ENCODE measurements at regions not wholly inside any gene's neighbourhood (a gene's known extent, or its start where the extent isn't known, plus 50 kb on each side); places are given as distances from the start of the nearest gene placed in this dataset.

- no peak for TF ChIP-seq CTCF (IDR thresholded peaks at IDR 0.05; ENCODE audit: unreplicated experiment)
- Mint-ChIP-seq H3K4me3 (no peak overlapping the region), H3K9me3 (no peaks in the 10 kb centered on the region)
Observed at GRCh38 chr4:19324184-19324583, 927.5 kb upstream of the SLIT2 start.

GRCh38 chr4:19319607-19320006 lies 932.1 kb upstream of the SLIT2 start:
- no peaks in the 10 kb centered on the region for H3K27me3 Mint-ChIP-seq (ENCODE audit: low read depth)
- H3K4me1 Mint-ChIP-seq: peaks cover 8% of the 10 kb centered on the region
- TF ChIP-seq CTCF (IDR thresholded peaks at IDR 0.05; ENCODE audit: unreplicated experiment): no peak
- no peak overlapping the region for H3K27ac Mint-ChIP-seq
- no peaks in the 10 kb centered on the region for H3K36me3 Mint-ChIP-seq
- no peak overlapping the region for H3K4me3 Mint-ChIP-seq
- no peak for DNase-seq (ENCODE audit: low spot score in 2 of 2, unreplicated experiment in 2 of 2)
- peaks cover 8% of the 10 kb centered on the region for H3K9me3 Mint-ChIP-seq

More at GRCh38 chr4:19324184-19324583, 927.5 kb upstream of the SLIT2 start:
- DNase-seq (ENCODE audit: low spot score in 2 of 2, unreplicated experiment in 2 of 2): no peak
- H3K27ac Mint-ChIP-seq: no peak overlapping the region
- H3K27me3 Mint-ChIP-seq (ENCODE audit: low read depth): no peaks in the 10 kb centered on the region
- peaks cover 12% of the 10 kb centered on the region for H3K4me1 Mint-ChIP-seq
- no peaks in the 10 kb centered on the region for H3K36me3 Mint-ChIP-seq

GRCh38 chr4:19317377-19317776 lies 934.3 kb upstream of the SLIT2 start:
- peaks cover 11% of the 10 kb centered on the region for H3K4me1 Mint-ChIP-seq
- H3K9me3 Mint-ChIP-seq: peaks cover 8% of the 10 kb centered on the region
- no peaks in the 10 kb centered on the region for H3K36me3 Mint-ChIP-seq
- DNase-seq (ENCODE audit: low spot score in 2 of 2, unreplicated experiment in 2 of 2): no peak
- H3K27ac Mint-ChIP-seq: no peak overlapping the region
- H3K4me3 Mint-ChIP-seq: no peak overlapping the region
- no peaks in the 10 kb centered on the region for H3K27me3 Mint-ChIP-seq (ENCODE audit: low read depth)
- no peak for TF ChIP-seq CTCF (IDR thresholded peaks at IDR 0.05; ENCODE audit: unreplicated experiment)

- no peaks in the 10 kb centered on the region for H3K27me3 Mint-ChIP-seq (ENCODE audit: low read depth)
Observed at GRCh38 chr4:19314116-19314515, 937.6 kb upstream of the SLIT2 start.

GRCh38 chr4:19309378-19309777 lies 942.3 kb upstream of the SLIT2 start:
- no peaks in the 10 kb centered on the region for H3K27me3 Mint-ChIP-seq (ENCODE audit: low read depth)
- H3K4me1 Mint-ChIP-seq: peaks cover 32% of the 10 kb centered on the region
- TF ChIP-seq CTCF (IDR thresholded peaks at IDR 0.05; ENCODE audit: unreplicated experiment): no peak
- DNase-seq (ENCODE audit: low spot score in 2 of 2, unreplicated experiment in 2 of 2): no peak
- H3K36me3 Mint-ChIP-seq: peaks cover 4% of the 10 kb centered on the region
- peak overlapping the region; percentile 5 for H3K27ac Mint-ChIP-seq
- peaks cover 23% of the 10 kb centered on the region for H3K9me3 Mint-ChIP-seq
- no peak overlapping the region for H3K4me3 Mint-ChIP-seq

More at GRCh38 chr4:19314116-19314515, 937.6 kb upstream of the SLIT2 start:
- Mint-ChIP-seq H3K9me3 (peaks cover 8% of the 10 kb centered on the region), H3K36me3 (no peaks in the 10 kb centered on the region), H3K4me3 (no peak overlapping the region), H3K27ac (no peak overlapping the region), H3K4me1 (peaks cover 24% of the 10 kb centered on the region)
- DNase-seq (ENCODE audit: low spot score in 2 of 2, unreplicated experiment in 2 of 2): no peak
- no peak for TF ChIP-seq CTCF (IDR thresholded peaks at IDR 0.05; ENCODE audit: unreplicated experiment)

GRCh38 chr4:19304028-19304427 lies 947.7 kb upstream of the SLIT2 start:
- no peak for DNase-seq (ENCODE audit: low spot score in 2 of 2, unreplicated experiment in 2 of 2)
- Mint-ChIP-seq H3K4me3 (no peak overlapping the region), H3K36me3 (peaks cover 4% of the 10 kb centered on the region), H3K27ac (no peak overlapping the region), H3K9me3 (peaks cover 23% of the 10 kb centered on the region), H3K4me1 (peaks cover 30% of the 10 kb centered on the region), H3K27me3 (ENCODE audit: low read depth) (no peaks in the 10 kb centered on the region)
- TF ChIP-seq CTCF (IDR thresholded peaks at IDR 0.05; ENCODE audit: unreplicated experiment): no peak
